ENCODE measurements at regions not wholly inside any gene's neighbourhood (a gene's known extent, or its start where the extent isn't known, plus 50 kb on each side); places are given as distances from the start of the nearest gene placed in this dataset.

GRCh38 chr5:97644206-97644605 is 461.2 kb upstream of the RIOK2 start:
- Histone ChIP-seq H3K4me2 (ENCODE audit: insufficient read depth, low read length) (no peak overlapping the region), H3K27me3 (ENCODE audit: insufficient read depth, low read length) (no peaks in the 10 kb centered on the region), H3K4me3 (ENCODE audit: insufficient read depth, low read length) (no peak overlapping the region), H3K27ac (ENCODE audit: low read depth, low read length) (no peak overlapping the region), H3K36me3 (ENCODE audit: insufficient read depth, low read length) (no peaks in the 10 kb centered on the region), H3K4me1 (ENCODE audit: insufficient read depth, low read length) (no peaks in the 10 kb centered on the region), H3K9me3 (ENCODE audit: low read depth, low read length) (no peaks in the 10 kb centered on the region), H2AFZ (ENCODE audit: low read length) (no peak overlapping the region), H3K79me2 (ENCODE audit: insufficient read depth, low read length) (no peaks in the 10 kb centered on the region), H4K20me1 (ENCODE audit: insufficient read depth, low read length) (no peaks in the 10 kb centered on the region)
- DNase-seq (ENCODE audit: insufficient read length, low spot score, missing footprints) = no peak
- no peak for TF ChIP-seq CTCF (IDR thresholded peaks at IDR 0.05; ENCODE audit: extremely low read depth, low read depth, low read length)

GRCh38 chr5:97644896-97645295 is 461.8 kb upstream of the RIOK2 start:
- DNase-seq (ENCODE audit: insufficient read length, low spot score, missing footprints) = no peak
- Histone ChIP-seq H3K4me1 (ENCODE audit: insufficient read depth, low read length) (no peaks in the 10 kb centered on the region), H3K27me3 (ENCODE audit: insufficient read depth, low read length) (no peaks in the 10 kb centered on the region), H3K36me3 (ENCODE audit: insufficient read depth, low read length) (no peaks in the 10 kb centered on the region), H3K27ac (ENCODE audit: low read depth, low read length) (no peak overlapping the region), H2AFZ (ENCODE audit: low read length) (no peak overlapping the region), H4K20me1 (ENCODE audit: insufficient read depth, low read length) (no peaks in the 10 kb centered on the region), H3K4me2 (ENCODE audit: insufficient read depth, low read length) (no peak overlapping the region), H3K9me3 (ENCODE audit: low read depth, low read length) (no peaks in the 10 kb centered on the region), H3K4me3 (ENCODE audit: insufficient read depth, low read length) (no peak overlapping the region), H3K79me2 (ENCODE audit: insufficient read depth, low read length) (no peaks in the 10 kb centered on the region)
- no peak for TF ChIP-seq CTCF (IDR thresholded peaks at IDR 0.05; ENCODE audit: extremely low read depth, low read depth, low read length)

- no peaks in the 10 kb centered on the region for H4K20me1 ChIP-seq (ENCODE audit: insufficient read depth, low read length)
- no peak overlapping the region for H3K4me3 ChIP-seq (ENCODE audit: insufficient read depth, low read length)
- H3K36me3 ChIP-seq (ENCODE audit: insufficient read depth, low read length) = no peaks in the 10 kb centered on the region
- no peak overlapping the region for H3K27ac ChIP-seq (ENCODE audit: low read depth, low read length)
- DNase-seq (ENCODE audit: insufficient read length, low spot score, missing footprints) = no peak
- no peaks in the 10 kb centered on the region for H3K27me3 ChIP-seq (ENCODE audit: insufficient read depth, low read length)
- no peak overlapping the region for H2AFZ ChIP-seq (ENCODE audit: low read length)
- no peak overlapping the region for H3K4me2 ChIP-seq (ENCODE audit: insufficient read depth, low read length)
- no peaks in the 10 kb centered on the region for H3K9me3 ChIP-seq (ENCODE audit: low read depth, low read length)
- no peak for TF ChIP-seq CTCF (IDR thresholded peaks at IDR 0.05; ENCODE audit: extremely low read depth, low read depth, low read length)
- H3K79me2 ChIP-seq (ENCODE audit: insufficient read depth, low read length) = no peaks in the 10 kb centered on the region
- H3K4me1 ChIP-seq (ENCODE audit: insufficient read depth, low read length) = no peaks in the 10 kb centered on the region
Observed at GRCh38 chr5:97657239-97657638, 474.2 kb upstream of the RIOK2 start.

- Histone ChIP-seq H3K79me2 (ENCODE audit: insufficient read depth, low read length) (no peaks in the 10 kb centered on the region), H3K4me3 (ENCODE audit: insufficient read depth, low read length) (no peak overlapping the region), H3K9me3 (ENCODE audit: low read depth, low read length) (no peaks in the 10 kb centered on the region), H4K20me1 (ENCODE audit: insufficient read depth, low read length) (no peaks in the 10 kb centered on the region), H2AFZ (ENCODE audit: low read length) (no peak overlapping the region), H3K27ac (ENCODE audit: low read depth, low read length) (no peak overlapping the region), H3K4me2 (ENCODE audit: insufficient read depth, low read length) (no peak overlapping the region), H3K27me3 (ENCODE audit: insufficient read depth, low read length) (no peaks in the 10 kb centered on the region), H3K36me3 (ENCODE audit: insufficient read depth, low read length) (no peaks in the 10 kb centered on the region), H3K4me1 (ENCODE audit: insufficient read depth, low read length) (no peaks in the 10 kb centered on the region)
- TF ChIP-seq CTCF (IDR thresholded peaks at IDR 0.05; ENCODE audit: extremely low read depth, low read depth, low read length) = no peak
- DNase-seq (ENCODE audit: insufficient read length, low spot score, missing footprints) = peak; percentile 68
Observed at GRCh38 chr5:97658116-97658900, 475.3 kb upstream of the RIOK2 start.

Measured in osteoblast (primary cell).